GM12878 (cell line): ENCODE measurements at regions not wholly inside any gene's neighbourhood (a gene's known extent, or its start where the extent isn't known, plus 50 kb on each side); places are given as distances from the start of the nearest gene placed in this dataset.

ENCODE experiments used
- BHLHE40 ChIP-seq, 2 experiments: fragments of 450-650 bp in 1 of 2; IDR thresholded peaks; 2 replicates each; pipeline ENCODE4 v1.6.1; 2011 to 2017; ENCODE audit warnings: low read depth in 2 of 2, borderline replicate concordance in 1 of 2, improper control_type of control experiment in 1 of 2, low read length in 1 of 2, mild to moderate bottlenecking in 1 of 2
- CBX3 ChIP-seq: fragments of 200-600 bp; sonication (generic); IDR thresholded peaks from 2 replicates; pipeline ENCODE4 v1.6.1; 2016; ENCODE audit warnings: low read depth, borderline replicate concordance
- NFIC ChIP-seq: IDR thresholded peaks from 2 replicates; pipeline ENCODE4 v1.6.1; 2012; ENCODE audit warnings: low read depth, mild to moderate bottlenecking, inconsistent platforms, low read length, moderate library complexity
- POLR2A ChIP-seq: IDR thresholded peaks from 2 replicates; pipeline ENCODE4 v1.6.1; 2011; ENCODE audit warnings: low read depth, mild to moderate bottlenecking, low read length
- POLR2AphosphoS5 ChIP-seq: IDR thresholded peaks from 2 replicates; pipeline ENCODE4 v1.6.1; 2011; ENCODE audit warnings: mild to moderate bottlenecking, low read length, inconsistent platforms
- RB1 ChIP-seq: fragments of 450-650 bp; formaldehyde crosslinking; IDR thresholded peaks from 2 replicates; pipeline ENCODE4 v1.6.1; 2017; ENCODE audit warnings: mild to moderate bottlenecking, borderline replicate concordance
- RFX5 ChIP-seq: IDR thresholded peaks from 2 replicates; pipeline ENCODE4 v1.6.1; 2011; ENCODE audit warnings: low read depth, low read length, improper control_type of control experiment
- TAF1 ChIP-seq: IDR thresholded peaks from 2 replicates; pipeline ENCODE4 v1.6.1; 2011; ENCODE audit warnings: mild to moderate bottlenecking, low read depth, low read length, borderline replicate concordance
- TF ChIP-seq, protein P1 (sequence below), 3 experiments: IDR thresholded peaks in 2 of 3; conservative IDR thresholded peaks in 1 of 3; 2 replicates each; pipeline ENCODE4 v1.5.1; 2011; ENCODE audit warnings: low read depth in 3 of 3, low read length in 3 of 3, mild to moderate bottlenecking in 3 of 3, control low read depth in 2 of 3, moderate library complexity in 2 of 3, inconsistent platforms in 1 of 3, mixed read lengths in 1 of 3; ENCODE audit not compliant: control insufficient read depth in 2 of 3, insufficient read depth in 1 of 3; ENCODE audit errors: extremely low read depth in 1 of 3
- TF ChIP-seq, protein P2 (sequence below): IDR thresholded peaks from 2 replicates; pipeline ENCODE4 v1.6.1; 2011; ENCODE audit warnings: low read depth, mild to moderate bottlenecking, low read length, moderate library complexity, borderline replicate concordance; ENCODE audit errors: extremely low read depth

DNA sequence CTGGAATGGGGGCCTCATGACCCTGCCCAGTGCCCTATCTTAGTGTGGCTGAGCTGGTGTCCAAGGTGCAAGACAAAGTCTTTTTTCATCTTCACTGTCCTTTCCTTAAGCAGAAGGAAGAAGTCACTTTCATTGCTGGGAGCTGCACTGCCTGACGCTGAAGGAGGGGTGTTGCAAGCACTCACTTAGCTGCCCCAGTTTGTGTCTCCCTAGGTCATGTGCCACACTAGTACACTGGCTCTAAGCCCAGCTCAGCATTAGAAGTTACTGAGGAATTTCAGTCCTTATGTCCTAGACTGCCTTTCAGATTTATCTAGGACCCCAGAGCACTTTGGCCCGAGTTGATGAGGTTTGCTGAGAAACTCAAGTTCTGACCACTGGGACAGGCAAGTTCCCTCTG is 952.0 kb upstream of the USP15 start:
- no peak for TF ChIP-seq POLR2AphosphoS5
- TF ChIP-seq, protein P1, sequence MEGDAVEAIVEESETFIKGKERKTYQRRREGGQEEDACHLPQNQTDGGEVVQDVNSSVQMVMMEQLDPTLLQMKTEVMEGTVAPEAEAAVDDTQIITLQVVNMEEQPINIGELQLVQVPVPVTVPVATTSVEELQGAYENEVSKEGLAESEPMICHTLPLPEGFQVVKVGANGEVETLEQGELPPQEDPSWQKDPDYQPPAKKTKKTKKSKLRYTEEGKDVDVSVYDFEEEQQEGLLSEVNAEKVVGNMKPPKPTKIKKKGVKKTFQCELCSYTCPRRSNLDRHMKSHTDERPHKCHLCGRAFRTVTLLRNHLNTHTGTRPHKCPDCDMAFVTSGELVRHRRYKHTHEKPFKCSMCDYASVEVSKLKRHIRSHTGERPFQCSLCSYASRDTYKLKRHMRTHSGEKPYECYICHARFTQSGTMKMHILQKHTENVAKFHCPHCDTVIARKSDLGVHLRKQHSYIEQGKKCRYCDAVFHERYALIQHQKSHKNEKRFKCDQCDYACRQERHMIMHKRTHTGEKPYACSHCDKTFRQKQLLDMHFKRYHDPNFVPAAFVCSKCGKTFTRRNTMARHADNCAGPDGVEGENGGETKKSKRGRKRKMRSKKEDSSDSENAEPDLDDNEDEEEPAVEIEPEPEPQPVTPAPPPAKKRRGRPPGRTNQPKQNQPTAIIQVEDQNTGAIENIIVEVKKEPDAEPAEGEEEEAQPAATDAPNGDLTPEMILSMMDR (IDR thresholded peaks at IDR 0.05 in 2 of 3, conservative IDR thresholded peaks at IDR 0.05 in 1 of 3; ENCODE audit: control insufficient read depth in 2 of 3, extremely low read depth in 1 of 3, insufficient read depth in 1 of 3, low read depth in 3 of 3, low read length in 3 of 3) = no peak
- TF ChIP-seq BHLHE40 (IDR thresholded peaks at IDR 0.05; ENCODE audit: borderline replicate concordance in 1 of 2, low read depth in 2 of 2, low read length in 1 of 2) = no peak
- no peak for TF ChIP-seq POLR2A
- TF ChIP-seq, protein P2, sequence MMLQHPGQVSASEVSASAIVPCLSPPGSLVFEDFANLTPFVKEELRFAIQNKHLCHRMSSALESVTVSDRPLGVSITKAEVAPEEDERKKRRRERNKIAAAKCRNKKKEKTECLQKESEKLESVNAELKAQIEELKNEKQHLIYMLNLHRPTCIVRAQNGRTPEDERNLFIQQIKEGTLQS = no peak
- TF ChIP-seq RB1 = no peak
- no peak for TF ChIP-seq NFIC
- no peak for TF ChIP-seq RFX5
- TF ChIP-seq CBX3 = no peak
- TF ChIP-seq TAF1 = no peak
